ENCODE measurements at regions not wholly inside any gene's neighbourhood (a gene's known extent, or its start where the extent isn't known, plus 50 kb on each side); places are given as distances from the start of the nearest gene placed in this dataset.
"Not testable (repeated sequence)": the region's sequence is repeated elsewhere in the genome, so short reads cannot be mapped to it uniquely, and the experiment has no call there.

DNA sequence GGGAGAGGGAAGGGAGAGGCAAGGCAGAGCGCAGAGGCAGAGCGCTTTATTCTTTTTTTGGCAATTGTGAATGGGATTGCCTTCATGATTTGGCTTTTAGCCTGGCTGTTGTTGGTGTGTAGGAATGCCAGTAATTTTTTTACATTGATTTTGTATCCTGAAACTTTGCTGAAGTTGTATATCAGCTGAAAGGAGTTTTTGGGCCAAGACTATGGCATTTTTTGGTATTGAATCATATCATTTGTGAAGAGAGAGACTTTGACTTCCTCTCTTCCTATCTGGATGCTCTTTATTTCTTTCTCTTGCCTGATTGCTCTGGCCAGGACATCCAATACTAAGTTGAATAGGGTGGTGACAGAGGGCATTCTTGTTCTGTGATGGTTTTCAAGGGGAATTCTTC is 291.3 kb downstream of the REEP3 start:
- H3K9ac ChIP-seq (ENCODE audit: insufficient read length, low read depth), result no peak overlapping the region
- DNase-seq (ENCODE audit: low read depth, low spot score), result no peak
- no peaks in the 10 kb centered on the region for H3K4me1 ChIP-seq (ENCODE audit: insufficient read depth, insufficient read length)
- H3K4me3 ChIP-seq (ENCODE audit: insufficient read length, low read depth), result no peak overlapping the region
- H3K9me3 ChIP-seq (ENCODE audit: insufficient read depth, low read length), result peaks cover 4% of the 10 kb centered on the region; the same call in 1 of the 2 replicates
- H3K27me3 ChIP-seq (ENCODE audit: insufficient read depth, insufficient read length), result no peaks in the 10 kb centered on the region
- no peaks in the 10 kb centered on the region for H3K36me3 ChIP-seq (ENCODE audit: insufficient read depth, insufficient read length, low read length)
- TF ChIP-seq YY1 (IDR thresholded peaks at IDR 0.05; ENCODE audit: insufficient read depth, insufficient read length) (no peak), SUZ12 (IDR thresholded peaks at IDR 0.05; ENCODE audit: extremely low read depth, insufficient read depth, insufficient read length) (no peak), ZNF274 (IDR thresholded peaks at IDR 0.05; ENCODE audit: low read depth, low read length) (no peak)

DNA sequence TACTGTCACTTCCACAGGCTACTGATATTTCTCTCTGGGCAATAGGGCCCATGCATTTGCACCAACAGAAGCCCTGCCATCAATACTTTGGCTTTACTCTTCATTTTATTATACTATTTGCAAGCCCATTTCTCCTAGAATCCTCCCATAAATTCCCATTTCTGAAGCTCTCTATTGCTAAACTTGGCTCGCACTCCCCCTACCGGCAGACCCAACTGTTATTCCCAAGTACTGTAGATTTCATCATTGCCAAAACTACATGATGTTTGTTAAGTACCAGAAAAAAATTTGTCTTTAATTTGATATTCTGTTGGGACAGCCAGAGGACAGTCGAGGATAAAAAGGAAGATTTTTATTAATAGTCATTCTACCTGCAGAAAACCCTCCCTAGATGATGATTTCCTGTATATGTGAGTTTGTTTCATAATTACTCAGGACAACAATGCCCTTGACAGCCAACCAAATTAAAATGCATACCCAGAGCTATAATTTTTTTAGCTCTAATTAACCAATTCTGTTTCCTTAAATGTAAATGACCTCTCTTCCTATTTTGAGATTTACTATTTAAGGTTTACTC is 298.6 kb downstream of the REEP3 start:
- DNase-seq (ENCODE audit: low read depth, low spot score), result peak; percentile 25
- Histone ChIP-seq H3K27me3 (ENCODE audit: insufficient read depth, insufficient read length) (no peaks in the 10 kb centered on the region), H3K9me3 (ENCODE audit: insufficient read depth, low read length) (peaks cover 9% of the 10 kb centered on the region), H3K9ac (ENCODE audit: insufficient read length, low read depth) (no peak overlapping the region), H3K36me3 (ENCODE audit: insufficient read depth, insufficient read length, low read length) (no peaks in the 10 kb centered on the region), H3K4me1 (ENCODE audit: insufficient read depth, insufficient read length) (no peaks in the 10 kb centered on the region), H3K4me3 (ENCODE audit: insufficient read length, low read depth) (no peak overlapping the region)
- TF ChIP-seq YY1 (IDR thresholded peaks at IDR 0.05; ENCODE audit: insufficient read depth, insufficient read length), result no peak
- no peak for TF ChIP-seq SUZ12 (IDR thresholded peaks at IDR 0.05; ENCODE audit: extremely low read depth, insufficient read depth, insufficient read length)
- no peak for TF ChIP-seq ZNF274 (IDR thresholded peaks at IDR 0.05; ENCODE audit: low read depth, low read length)

DNA sequence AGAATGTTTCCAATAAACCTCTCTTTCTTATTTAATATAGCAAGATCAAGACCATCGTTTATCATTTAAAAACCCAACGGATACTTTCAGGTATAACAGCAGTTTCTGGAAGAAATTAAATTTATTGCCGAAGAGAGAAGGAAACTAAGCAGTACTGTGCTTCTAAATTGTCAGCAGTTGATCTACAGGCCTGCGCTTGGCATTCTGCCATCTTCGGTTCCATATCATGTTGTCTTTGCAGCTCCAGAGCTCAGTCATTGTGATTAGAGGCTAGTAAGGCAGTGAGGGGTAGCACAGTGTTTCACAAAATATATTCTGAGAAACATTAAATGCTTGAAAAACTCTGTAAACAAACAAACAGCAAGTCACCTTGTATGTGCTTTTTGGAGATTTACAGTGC is 301.3 kb downstream of the REEP3 start:
- no peaks in the 10 kb centered on the region for H3K4me1 ChIP-seq (ENCODE audit: insufficient read depth, insufficient read length)
- no peak for DNase-seq (ENCODE audit: low read depth, low spot score)
- peaks cover 5% of the 10 kb centered on the region; the same call in 1 of the 2 replicates for H3K9me3 ChIP-seq (ENCODE audit: insufficient read depth, low read length)
- no peak overlapping the region for H3K4me3 ChIP-seq (ENCODE audit: insufficient read length, low read depth)
- H3K27me3 ChIP-seq (ENCODE audit: insufficient read depth, insufficient read length), result no peaks in the 10 kb centered on the region
- no peak for TF ChIP-seq YY1 (IDR thresholded peaks at IDR 0.05; ENCODE audit: insufficient read depth, insufficient read length)
- no peak for TF ChIP-seq ZNF274 (IDR thresholded peaks at IDR 0.05; ENCODE audit: low read depth, low read length)
- TF ChIP-seq SUZ12 (IDR thresholded peaks at IDR 0.05; ENCODE audit: extremely low read depth, insufficient read depth, insufficient read length), result no peak
- H3K36me3 ChIP-seq (ENCODE audit: insufficient read depth, insufficient read length, low read length), result no peaks in the 10 kb centered on the region
- H3K9ac ChIP-seq (ENCODE audit: insufficient read length, low read depth), result no peak overlapping the region

DNA sequence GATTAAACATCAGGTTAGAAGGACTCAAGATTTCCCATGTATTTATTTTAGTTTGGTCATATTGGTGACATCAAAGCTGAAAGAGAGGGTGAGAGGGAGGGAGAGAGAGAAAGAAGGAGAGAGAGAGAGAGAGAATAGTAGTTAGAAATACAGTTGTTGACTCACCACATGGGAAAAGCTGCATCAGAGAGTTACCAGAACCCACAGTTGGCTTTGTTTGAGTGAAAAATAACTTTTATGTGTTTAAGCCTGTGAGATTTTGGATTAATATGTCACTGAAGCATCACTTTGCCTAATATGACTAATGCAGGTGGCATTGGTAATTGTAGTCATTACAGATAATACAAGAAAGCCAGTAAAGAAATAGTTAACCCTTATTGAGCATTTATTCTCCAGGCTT is 303.9 kb downstream of the REEP3 start:
- no peaks in the 10 kb centered on the region for H3K4me1 ChIP-seq (ENCODE audit: insufficient read depth, insufficient read length)
- no peak for DNase-seq (ENCODE audit: low read depth, low spot score)
- TF ChIP-seq SUZ12 (IDR thresholded peaks at IDR 0.05; ENCODE audit: extremely low read depth, insufficient read depth, insufficient read length) (no peak), YY1 (IDR thresholded peaks at IDR 0.05; ENCODE audit: insufficient read depth, insufficient read length) (no peak), ZNF274 (IDR thresholded peaks at IDR 0.05; ENCODE audit: low read depth, low read length) (no peak)

DNA sequence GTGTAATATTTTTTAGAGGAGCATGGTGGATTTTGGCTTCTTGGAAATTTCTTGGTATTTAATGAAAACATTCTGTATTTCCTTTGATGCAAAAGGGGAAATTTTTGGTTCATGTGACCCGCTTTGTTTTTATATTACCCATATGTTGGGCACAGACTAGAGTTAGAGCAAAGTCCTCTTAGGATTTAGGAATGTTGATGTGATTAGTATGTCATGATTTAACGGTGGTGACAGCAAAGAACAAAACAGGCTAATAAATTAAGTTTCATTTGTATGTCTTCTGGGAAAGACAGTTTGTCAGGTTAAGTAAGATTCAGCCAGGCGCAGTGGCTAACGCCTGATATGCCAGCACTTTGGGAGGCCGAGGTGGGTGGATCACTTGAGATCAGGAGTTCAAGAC is 304.6 kb downstream of the REEP3 start:
- no peaks in the 10 kb centered on the region for H3K4me1 ChIP-seq (ENCODE audit: insufficient read depth, insufficient read length)
- no peaks in the 10 kb centered on the region for H3K27me3 ChIP-seq (ENCODE audit: insufficient read depth, insufficient read length)
- H3K9ac ChIP-seq (ENCODE audit: insufficient read length, low read depth), result no peak overlapping the region
- DNase-seq (ENCODE audit: low read depth, low spot score), result no peak
- TF ChIP-seq SUZ12 (IDR thresholded peaks at IDR 0.05; ENCODE audit: extremely low read depth, insufficient read depth, insufficient read length), result no peak
- TF ChIP-seq YY1 (IDR thresholded peaks at IDR 0.05; ENCODE audit: insufficient read depth, insufficient read length), result no peak
- no peak for TF ChIP-seq ZNF274 (IDR thresholded peaks at IDR 0.05; ENCODE audit: low read depth, low read length)
- no peak overlapping the region for H3K4me3 ChIP-seq (ENCODE audit: insufficient read length, low read depth)
- no peaks in the 10 kb centered on the region for H3K36me3 ChIP-seq (ENCODE audit: insufficient read depth, insufficient read length, low read length)
- peaks cover 5% of the 10 kb centered on the region; the same call in 1 of the 2 replicates for H3K9me3 ChIP-seq (ENCODE audit: insufficient read depth, low read length)

More for the DNA sequence above, 303.9 kb downstream of the REEP3 start:
- Histone ChIP-seq H3K9me3 (ENCODE audit: insufficient read depth, low read length) (peaks cover 5% of the 10 kb centered on the region; the same call in 1 of the 2 replicates), H3K9ac (ENCODE audit: insufficient read length, low read depth) (no peak overlapping the region), H3K4me3 (ENCODE audit: insufficient read length, low read depth) (no peak overlapping the region), H3K27me3 (ENCODE audit: insufficient read depth, insufficient read length) (no peaks in the 10 kb centered on the region), H3K36me3 (ENCODE audit: insufficient read depth, insufficient read length, low read length) (no peaks in the 10 kb centered on the region)

DNA sequence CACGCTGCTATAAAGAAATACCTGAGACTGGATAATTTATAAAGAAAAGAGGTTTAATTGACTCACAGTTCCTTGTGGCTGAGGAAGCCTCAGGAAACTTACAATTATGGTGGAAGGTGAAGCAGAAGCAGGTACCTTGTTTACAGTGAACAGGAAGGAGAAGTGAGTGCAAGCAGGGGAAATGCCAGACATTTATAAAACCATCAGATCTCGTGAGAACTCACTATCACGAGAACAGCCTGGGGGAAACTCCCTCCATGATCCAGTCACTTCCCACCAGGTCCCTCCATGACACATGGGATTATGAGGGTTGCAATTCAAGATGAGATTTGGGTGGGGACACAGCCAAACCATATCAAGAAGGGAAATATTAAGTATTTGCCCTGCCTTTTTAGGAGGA is 305.8 kb downstream of the REEP3 start:
- H3K4me3 ChIP-seq (ENCODE audit: insufficient read length, low read depth); DNase-seq (ENCODE audit: low read depth, low spot score); H3K9me3 ChIP-seq (ENCODE audit: insufficient read depth, low read length); H3K36me3 ChIP-seq (ENCODE audit: insufficient read depth, insufficient read length, low read length); H3K9ac ChIP-seq (ENCODE audit: insufficient read length, low read depth); H3K4me1 ChIP-seq (ENCODE audit: insufficient read depth, insufficient read length); H3K27me3 ChIP-seq (ENCODE audit: insufficient read depth, insufficient read length): not testable (repeated sequence)

DNA sequence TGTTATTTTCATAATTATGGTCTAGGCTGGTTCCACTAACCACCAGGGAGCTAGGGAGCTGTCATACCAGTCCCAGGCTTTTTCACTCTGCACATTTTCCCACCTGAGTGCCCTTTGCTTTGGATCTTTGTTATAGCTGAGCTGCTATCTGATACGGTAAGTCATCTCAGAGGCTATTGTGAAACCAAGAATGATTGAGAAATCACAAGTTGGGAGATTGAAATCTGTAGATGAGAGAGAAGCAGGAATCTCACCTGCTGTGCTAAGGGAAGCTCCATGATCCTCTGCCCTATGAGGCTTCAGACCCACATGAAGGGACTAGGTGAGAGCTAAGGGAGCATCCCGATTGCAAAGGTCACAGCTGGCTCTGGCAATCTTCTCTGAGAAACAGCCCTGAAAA is 307.8 kb downstream of the REEP3 start:
- no peak for DNase-seq (ENCODE audit: low read depth, low spot score)
- no peaks in the 10 kb centered on the region for H3K4me1 ChIP-seq (ENCODE audit: insufficient read depth, insufficient read length)

More for the DNA sequence above, 307.8 kb downstream of the REEP3 start:
- no peaks in the 10 kb centered on the region for H3K9me3 ChIP-seq (ENCODE audit: insufficient read depth, low read length)
- TF ChIP-seq SUZ12 (IDR thresholded peaks at IDR 0.05; ENCODE audit: extremely low read depth, insufficient read depth, insufficient read length) (no peak), YY1 (IDR thresholded peaks at IDR 0.05; ENCODE audit: insufficient read depth, insufficient read length) (no peak)
- H3K27me3 ChIP-seq (ENCODE audit: insufficient read depth, insufficient read length), result no peaks in the 10 kb centered on the region
- no peak overlapping the region for H3K9ac ChIP-seq (ENCODE audit: insufficient read length, low read depth)
- H3K36me3 ChIP-seq (ENCODE audit: insufficient read depth, insufficient read length, low read length), result no peaks in the 10 kb centered on the region
- H3K4me3 ChIP-seq (ENCODE audit: insufficient read length, low read depth), result no peak overlapping the region

Data from NT2/D1 (cell line).